CD14-positive monocyte (primary cell): ENCODE measurements at regions not wholly inside any gene's neighbourhood (a gene's known extent, or its start where the extent isn't known, plus 50 kb on each side); places are given as distances from the start of the nearest gene placed in this dataset.
A peak's percentile ranks its signal among the peaks of the same experiment; 100 is the strongest.
"Not testable (repeated sequence)": the region's sequence is repeated elsewhere in the genome, so short reads cannot be mapped to it uniquely, and the experiment has no call there.

Experiments used
- DNase-seq, 3 donors: peaks; one replicate each; pipeline ENCODE4 v3.0.0-alpha.2; 2011 to 2022
- H2AFZ ChIP-seq: 2 replicates; pipeline ENCODE4 v1.6.0; 2012; ENCODE audit warnings: mild to moderate bottlenecking, low read depth, low read length, inconsistent platforms; ENCODE audit not compliant: insufficient read depth, poor library complexity, severe bottlenecking
- H3K27ac ChIP-seq, 2 donors: 1 replicate in 1 of 2; 2 replicates in 1 of 2; pipeline ENCODE4 v1.5.1; 2012 to 2013; ENCODE audit warnings: low read length in 2 of 2, control low read depth in 1 of 2, inconsistent platforms in 1 of 2, low read depth in 1 of 2, mild to moderate bottlenecking in 1 of 2
- H3K27me3 ChIP-seq, 2 donors: one replicate each; pipeline versions ENCODE4 v1.6.0 to v1.6.1; 2011 to 2013; ENCODE audit warnings: low read length in 2 of 2; ENCODE audit not compliant: control insufficient read depth in 2 of 2, insufficient read depth in 2 of 2
- H3K36me3 ChIP-seq, 2 donors: replicated peaks in 1 of 2; 1 replicate in 1 of 2; 2 replicates in 1 of 2; pipeline versions ENCODE4 v1.5.1 to v1.6.1; 2012 to 2013; ENCODE audit warnings: low read length in 2 of 2, control low read depth in 1 of 2, inconsistent platforms in 1 of 2, mild to moderate bottlenecking in 1 of 2; ENCODE audit not compliant: insufficient read depth in 2 of 2, control insufficient read depth in 1 of 2
- H3K4me1 ChIP-seq, 2 donors: 1 replicate in 1 of 2; 2 replicates in 1 of 2; pipeline versions ENCODE4 v1.5.1 to v1.6.1; 2012 to 2013; ENCODE audit warnings: low read length in 2 of 2, control low read depth in 1 of 2, inconsistent platforms in 1 of 2, mild to moderate bottlenecking in 1 of 2, moderate library complexity in 1 of 2; ENCODE audit not compliant: insufficient read depth in 2 of 2, control insufficient read depth in 1 of 2
- H3K4me2 ChIP-seq: replicated peaks from 2 replicates; pipeline ENCODE3; 2012; ENCODE audit warnings: low read length, moderate library complexity, mild to moderate bottlenecking; ENCODE audit not compliant: poor library complexity, severe bottlenecking; ENCODE audit errors: extremely low read depth
- H3K4me3 ChIP-seq, 3 experiments: fragments of 200-600 bp in 1 of 3; sonication (generic) in 1 of 3; replicated peaks in 1 of 3; 1 replicate in 2 of 3; 2 replicates in 1 of 3; pipeline ENCODE4 v1.5.1; 2011 to 2013; ENCODE audit warnings: low read length in 3 of 3, mild to moderate bottlenecking in 3 of 3, control low read depth in 2 of 3, low read depth in 2 of 3, inconsistent platforms in 1 of 3, moderate library complexity in 1 of 3
- H3K79me2 ChIP-seq: 2 replicates; pipeline ENCODE4 v1.6.0; 2012; ENCODE audit warnings: mild to moderate bottlenecking, control low read depth, inconsistent platforms, low read length, moderate library complexity; ENCODE audit not compliant: insufficient read depth
- H3K9ac ChIP-seq: 2 replicates; pipeline ENCODE4 v1.6.0; 2017; ENCODE audit warnings: low read length, mild to moderate bottlenecking; ENCODE audit not compliant: insufficient read depth, poor library complexity, severe bottlenecking
- H3K9me3 ChIP-seq, 2 donors: replicated peaks in 1 of 2; 1 replicate in 1 of 2; 2 replicates in 1 of 2; pipeline versions ENCODE4 v1.5.1 to v1.6.1; 2012 to 2013; ENCODE audit warnings: low read length in 2 of 2, control low read depth in 1 of 2; ENCODE audit not compliant: control insufficient read depth in 1 of 2, insufficient read depth in 1 of 2
- H4K20me1 ChIP-seq: 2 replicates; pipeline ENCODE4 v1.6.0; 2012; ENCODE audit warnings: mild to moderate bottlenecking, low read length, control low read depth, moderate library complexity; ENCODE audit not compliant: insufficient read depth
- H3K27ac Mint-ChIP-seq, 7 donors: one replicate each; pipeline ENCODE4 v1.8.0; 2020; ENCODE audit warnings: mild to moderate bottlenecking in 7 of 7, mixed read lengths in 7 of 7, moderate library complexity in 6 of 7, inconsistent platforms in 2 of 7
- H3K27me3 Mint-ChIP-seq, 3 donors: one replicate each; pipeline ENCODE4 v1.8.0; 2021 to 2022; ENCODE audit warnings: low read depth in 3 of 3, mild to moderate bottlenecking in 3 of 3, mixed read lengths in 3 of 3, moderate library complexity in 3 of 3, inconsistent platforms in 1 of 3
- H3K36me3 Mint-ChIP-seq, 2 donors: one replicate each; pipeline ENCODE4 v1.8.0; 2020; ENCODE audit warnings: mixed read lengths in 2 of 2, inconsistent platforms in 1 of 2, mild to moderate bottlenecking in 1 of 2
- H3K4me1 Mint-ChIP-seq: one replicate; pipeline ENCODE4 v1.8.0; 2020; ENCODE audit warnings: mild to moderate bottlenecking, mixed read lengths
- H3K4me3 Mint-ChIP-seq, 2 donors: one replicate each; pipeline ENCODE4 v1.8.0; 2020; ENCODE audit warnings: mild to moderate bottlenecking in 2 of 2, mixed read lengths in 2 of 2, moderate library complexity in 1 of 2
- H3K9me3 Mint-ChIP-seq, 7 donors: one replicate each; pipeline ENCODE4 v1.8.0; 2020 to 2022; ENCODE audit warnings: mixed read lengths in 7 of 7, mild to moderate bottlenecking in 6 of 7, moderate library complexity in 6 of 7, inconsistent platforms in 2 of 7
- CTCF ChIP-seq: fragments of 200-600 bp; IDR thresholded peaks from one replicate; pipeline ENCODE4 v1.8.0; 2022; ENCODE audit warnings: antibody characterized with exemption, mild to moderate bottlenecking
- WGBS: methylation state at CpG from one replicate; pipeline ENCODE4 v1.1.5; 2013; ENCODE audit warnings: missing lambda C conversion rate; ENCODE audit not compliant: insufficient coverage; 5-methylcytosine and 5-hydroxymethylcytosine counted together
- intact Hi-C, 2 donors: fragments of 100-400 bp; cut with micrococcal nuclease; formaldehyde crosslinking; loops; one replicate each; pipeline versions ENCODE4 v1.15.0 to v1.15.1; 2023

- H3K27me3 Mint-ChIP-seq: no peaks in the 10 kb centered on the region
- no peaks in the 10 kb centered on the region for H3K36me3 ChIP-seq
- peaks cover 16% of the 10 kb centered on the region for H3K4me1 Mint-ChIP-seq
- H3K27ac ChIP-seq: no peak overlapping the region
- H3K4me3 Mint-ChIP-seq: no peak overlapping the region
- DNase-seq: no peak
- H3K27me3 ChIP-seq: no peaks in the 10 kb centered on the region
- peaks cover 11% of the 10 kb centered on the region in 2 donors for H3K4me1 ChIP-seq
- H3K4me2 ChIP-seq: no peak overlapping the region
- no peaks in the 10 kb centered on the region for H3K9me3 ChIP-seq
- intact Hi-C loops: no loop called here
- no peaks in the 10 kb centered on the region for H3K79me2 ChIP-seq
- no peak overlapping the region for H3K4me3 ChIP-seq
- no peak overlapping the region for H3K27ac Mint-ChIP-seq
- H4K20me1 ChIP-seq: no peaks in the 10 kb centered on the region
- no peak overlapping the region for H2AFZ ChIP-seq
- no peaks in the 10 kb centered on the region for H3K36me3 Mint-ChIP-seq
- TF ChIP-seq CTCF: no peak
- H3K9me3 Mint-ChIP-seq: peaks cover 0 to 2% (median 0%) of the 10 kb centered on the region in 7 donors
- H3K9ac ChIP-seq: no peak overlapping the region
Measured at GRCh38 chr3:152593242-152593641, 241.7 kb upstream of the P2RY1 start.

GRCh38 chr3:152595975-152596821, 238.7 kb upstream of the P2RY1 start:
- TF ChIP-seq CTCF: no peak
- peak overlapping the region; percentile 9 to 86 (median 62) for H3K27ac Mint-ChIP-seq
- H3K36me3 Mint-ChIP-seq: no peaks in the 10 kb centered on the region
- H3K4me3 Mint-ChIP-seq: peak overlapping the region; percentile 48 to 78
- Histone ChIP-seq H3K9ac (peak overlapping the region; percentile 23), H3K79me2 (no peaks in the 10 kb centered on the region), H3K4me1 (peaks cover 11% of the 10 kb centered on the region in 2 donors), H2AFZ (peak overlapping the region; percentile 38), H3K36me3 (no peaks in the 10 kb centered on the region), H3K27me3 (no peaks in the 10 kb centered on the region), H3K4me3 (peak overlapping the region in 2 of 3 experiments; percentile 19 to 44), H3K4me2 (peak overlapping the region; percentile 59), H4K20me1 (no peaks in the 10 kb centered on the region), H3K9me3 (no peaks in the 10 kb centered on the region), H3K27ac (peak overlapping the region in 1 of 2 donors; percentile 49)
- H3K9me3 Mint-ChIP-seq: peaks cover 0 to 9% (median 0%) of the 10 kb centered on the region in 7 donors
- intact Hi-C loops: no loop called here
- 0% methylated on average over 1 of the region's 4 CpGs for WGBS
- H3K27me3 Mint-ChIP-seq: peaks cover 0 to 3% (median 1%) of the 10 kb centered on the region in 3 donors
- peak; percentile 12 to 27 (median 15) for DNase-seq
- peaks cover 16% of the 10 kb centered on the region for H3K4me1 Mint-ChIP-seq

GRCh38 chr3:152596832-152597231, 238.1 kb upstream of the P2RY1 start:
- DNase-seq, H3K9me3 Mint-ChIP-seq, H3K9me3 ChIP-seq, H3K36me3 Mint-ChIP-seq, H3K27me3 ChIP-seq, H3K27me3 Mint-ChIP-seq, intact Hi-C loops, H3K9ac ChIP-seq, H3K36me3 ChIP-seq, H3K79me2 ChIP-seq, H4K20me1 ChIP-seq: not testable (repeated sequence)
- no CpG with 5 or more reads among the region's 1 CpG for WGBS
- Mint-ChIP-seq H3K27ac (peak overlapping the region in 2 of 7 donors; percentile 9 to 41), H3K4me3 (peak overlapping the region in 1 of 2 donors; percentile 78), H3K4me1 (peaks cover 16% of the 10 kb centered on the region)
- H3K4me1 ChIP-seq: peaks cover 11% of the 10 kb centered on the region in 2 donors
- H2AFZ ChIP-seq: peak overlapping the region; percentile 38
- peak overlapping the region; percentile 59 for H3K4me2 ChIP-seq
- H3K4me3 ChIP-seq: peak overlapping the region in 1 of 3 experiments; percentile 44
- H3K27ac ChIP-seq: peak overlapping the region in 1 of 2 donors; percentile 49
